Naive thymus-derived CD4-positive, alpha-beta T cell (primary cell): ENCODE measurements at regions not wholly inside any gene's neighbourhood (a gene's known extent, or its start where the extent isn't known, plus 50 kb on each side); places are given as distances from the start of the nearest gene placed in this dataset.
"Not testable (repeated sequence)": the region's sequence is repeated elsewhere in the genome, so short reads cannot be mapped to it uniquely, and the experiment has no call there.

Source experiments
- ATAC-seq: fragments of 150-1000 bp; cut with Tn5 transposase; 2 replicates; pipeline ENCODE4 v1.10.0; 2021; ENCODE audit warnings: mild to moderate bottlenecking, moderate library complexity
- CTCF ChIA-PET: fragments of 350-600 bp; sonication (Branson Sonifier 250); formaldehyde crosslinking; loops from one replicate; lab custom pipeline; 2021; ENCODE audit warnings: antibody characterized with exemption; lab: Charles Lee
- POLR2A ChIA-PET: fragments of 350-600 bp; sonication (Branson Sonifier 250); formaldehyde crosslinking; loops from one replicate; lab custom pipeline; 2021; ENCODE audit warnings: antibody characterized with exemption, inconsistent platforms; lab: Charles Lee
- DNase-seq, 9 donors: peaks; one replicate each; pipeline versions ENCODE4 v3.0.0 to v3.0.0-alpha.2; 2020 to 2022; ENCODE audit warnings: mixed read lengths in 1 of 9
- H3K27ac ChIP-seq: one replicate; pipeline ENCODE4 v1.7.0; 2013; ENCODE audit warnings: mild to moderate bottlenecking, low read depth, low read length, moderate library complexity
- H3K27me3 ChIP-seq, 2 donors: one replicate each; pipeline ENCODE4 v1.7.0; 2013; ENCODE audit warnings: low read length in 2 of 2, mild to moderate bottlenecking in 2 of 2, moderate library complexity in 2 of 2; ENCODE audit not compliant: control insufficient read depth in 2 of 2, insufficient read depth in 2 of 2
- H3K36me3 ChIP-seq, 3 experiments: 1 replicate in 2 of 3; 2 replicates in 1 of 3; pipeline ENCODE4 v1.7.0; 2013; ENCODE audit warnings: low read length in 3 of 3, mild to moderate bottlenecking in 3 of 3, moderate library complexity in 1 of 3; ENCODE audit not compliant: insufficient read depth in 3 of 3, control insufficient read depth in 2 of 3
- H3K4me1 ChIP-seq, 2 donors: one replicate each; pipeline ENCODE4 v1.7.0; 2013; ENCODE audit warnings: low read length in 2 of 2, mild to moderate bottlenecking in 2 of 2, moderate library complexity in 1 of 2; ENCODE audit not compliant: control insufficient read depth in 2 of 2, insufficient read depth in 2 of 2
- H3K4me3 ChIP-seq: 2 replicates; pipeline ENCODE4 v1.7.0; 2013; ENCODE audit warnings: mild to moderate bottlenecking, low read length
- H3K9me3 ChIP-seq, 3 experiments: 1 replicate in 2 of 3; 2 replicates in 1 of 3; pipeline ENCODE4 v1.7.0; 2013; ENCODE audit warnings: low read length in 3 of 3; ENCODE audit not compliant: control insufficient read depth in 2 of 3
- H3K27ac Mint-ChIP-seq, 9 donors: one replicate each; pipeline ENCODE4 v1.8.0; 2020 to 2022; ENCODE audit warnings: mixed read lengths in 9 of 9, mild to moderate bottlenecking in 8 of 9, moderate library complexity in 5 of 9, inconsistent platforms in 2 of 9
- H3K27me3 Mint-ChIP-seq, 5 donors: one replicate each; pipeline ENCODE4 v1.8.0; 2021 to 2022; ENCODE audit warnings: mixed read lengths in 5 of 5, mild to moderate bottlenecking in 1 of 5
- H3K36me3 Mint-ChIP-seq, 5 donors: one replicate each; pipeline ENCODE4 v1.8.0; 2020 to 2022; ENCODE audit warnings: mixed read lengths in 5 of 5, mild to moderate bottlenecking in 3 of 5, inconsistent platforms in 1 of 5
- H3K4me1 Mint-ChIP-seq, 7 donors: one replicate each; pipeline ENCODE4 v1.8.0; 2020 to 2022; ENCODE audit warnings: mixed read lengths in 7 of 7, mild to moderate bottlenecking in 3 of 7, inconsistent platforms in 1 of 7
- H3K4me3 Mint-ChIP-seq, 10 donors: one replicate each; pipeline ENCODE4 v1.8.0; 2020 to 2022; ENCODE audit warnings: mild to moderate bottlenecking in 10 of 10, mixed read lengths in 10 of 10, moderate library complexity in 6 of 10, inconsistent platforms in 2 of 10
- H3K9me3 Mint-ChIP-seq, 11 donors: one replicate each; pipeline ENCODE4 v1.8.0; 2020 to 2022; ENCODE audit warnings: mixed read lengths in 11 of 11, mild to moderate bottlenecking in 4 of 11, inconsistent platforms in 1 of 11, moderate library complexity in 1 of 11
- intact Hi-C, 2 donors: fragments of 100-400 bp; cut with micrococcal nuclease; formaldehyde crosslinking; loops; one replicate each; pipeline ENCODE4 v1.15.1; 2023

DNA sequence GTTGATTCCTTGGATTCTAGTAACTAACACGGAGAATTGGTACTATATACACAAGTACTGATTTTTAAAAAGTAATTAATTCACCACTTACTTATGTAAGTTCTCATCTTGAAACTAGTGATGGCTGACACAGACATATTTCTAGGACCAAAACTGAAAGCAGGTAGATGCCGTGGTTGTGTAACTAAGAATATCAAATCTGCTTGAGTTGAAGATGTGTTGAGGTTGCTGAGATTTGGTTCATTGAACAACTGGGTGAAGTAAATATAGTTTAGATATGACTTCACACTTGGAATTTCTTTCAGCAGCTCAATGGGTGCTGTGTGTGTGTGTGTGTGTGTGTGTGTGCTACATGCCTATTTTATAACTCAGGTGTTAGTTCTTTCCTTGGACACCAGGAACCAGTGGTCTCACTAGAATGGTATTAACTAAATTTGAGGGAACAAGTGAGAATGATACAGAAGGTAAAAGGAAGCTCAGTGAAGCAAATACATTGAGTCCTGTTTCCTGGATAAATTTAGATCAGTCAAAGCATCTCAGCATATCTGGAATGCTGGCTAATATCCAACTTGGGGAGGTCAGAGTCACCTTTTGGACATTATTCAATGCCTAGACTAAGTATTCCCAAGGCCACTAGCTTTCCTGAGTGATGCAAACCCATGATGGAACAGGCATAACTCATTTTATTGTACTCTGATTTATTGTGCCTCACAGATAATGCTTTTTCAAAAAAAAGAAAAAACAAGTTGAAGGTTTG is 110.7 kb upstream of the ZEB2 start:
- Mint-ChIP-seq H3K9me3 (peaks cover 0 to 11% (median 4%) of the 10 kb centered on the region in 11 donors), H3K4me1 (peaks cover 0 to 1% (median 0%) of the 10 kb centered on the region in 7 donors), H3K27me3 (peaks cover 3 to 10% (median 8%) of the 10 kb centered on the region in 5 donors), H3K4me3 (no peak overlapping the region), H3K27ac (no peak overlapping the region), H3K36me3 (no peaks in the 10 kb centered on the region)
- Histone ChIP-seq H3K36me3 (no peaks in the 10 kb centered on the region), H3K27me3 (no peaks in the 10 kb centered on the region), H3K4me3 (no peak overlapping the region), H3K27ac (no peak overlapping the region), H3K9me3 (no peaks in the 10 kb centered on the region), H3K4me1 (no peaks in the 10 kb centered on the region)
- intact Hi-C loops = no loop called here
- DNase-seq (no peak), ATAC-seq (no peak)
- ChIA-PET POLR2A (no interaction called here), CTCF (no interaction called here)

GRCh38 chr2:144629935-144630334 is 110.0 kb upstream of the ZEB2 start:
- Mint-ChIP-seq H3K27me3 (peaks cover 3 to 14% (median 8%) of the 10 kb centered on the region in 5 donors), H3K4me1 (no peaks in the 10 kb centered on the region), H3K36me3 (no peaks in the 10 kb centered on the region), H3K4me3 (no peak overlapping the region), H3K9me3 (peaks cover 0 to 9% (median 0%) of the 10 kb centered on the region in 11 donors), H3K27ac (no peak overlapping the region)
- Histone ChIP-seq H3K4me3 (no peak overlapping the region), H3K27ac (no peak overlapping the region), H3K4me1 (no peaks in the 10 kb centered on the region), H3K27me3 (no peaks in the 10 kb centered on the region), H3K9me3 (no peaks in the 10 kb centered on the region), H3K36me3 (no peaks in the 10 kb centered on the region)
- intact Hi-C loops = no loop called here
- DNase-seq (no peak), ATAC-seq (no peak)
- ChIA-PET POLR2A (no interaction called here), CTCF (no interaction called here)

GRCh38 chr2:144628566-144628965 is 108.6 kb upstream of the ZEB2 start:
- H3K9me3 ChIP-seq = no peaks in the 10 kb centered on the region
- H3K4me3 Mint-ChIP-seq = no peak overlapping the region
- H3K9me3 Mint-ChIP-seq = peaks cover 0 to 1% (median 0%) of the 10 kb centered on the region in 11 donors
- no peaks in the 10 kb centered on the region for H3K36me3 ChIP-seq
- no peaks in the 10 kb centered on the region for H3K4me1 Mint-ChIP-seq
- no peak overlapping the region for H3K27ac Mint-ChIP-seq
- no peaks in the 10 kb centered on the region for H3K4me1 ChIP-seq
- POLR2A ChIA-PET = no interaction called here
- H3K27me3 ChIP-seq = no peaks in the 10 kb centered on the region
- no peaks in the 10 kb centered on the region for H3K36me3 Mint-ChIP-seq
- intact Hi-C loops = no loop called here
- CTCF ChIA-PET = no interaction called here
- peaks cover 3 to 14% (median 8%) of the 10 kb centered on the region in 5 donors for H3K27me3 Mint-ChIP-seq
- no peak overlapping the region for H3K27ac ChIP-seq
- DNase-seq (no peak), ATAC-seq (no peak)
- no peak overlapping the region for H3K4me3 ChIP-seq

GRCh38 chr2:144625626-144626025 is 105.7 kb upstream of the ZEB2 start:
- Mint-ChIP-seq H3K4me3 (no peak overlapping the region), H3K27me3 (peaks cover 2 to 16% (median 8%) of the 10 kb centered on the region in 5 donors), H3K9me3 (peaks cover 0 to 15% (median 5%) of the 10 kb centered on the region in 11 donors), H3K27ac (no peak overlapping the region), H3K36me3 (no peaks in the 10 kb centered on the region), H3K4me1 (no peaks in the 10 kb centered on the region)
- Histone ChIP-seq H3K9me3 (no peaks in the 10 kb centered on the region), H3K27me3 (no peaks in the 10 kb centered on the region), H3K36me3 (no peaks in the 10 kb centered on the region), H3K4me3 (no peak overlapping the region), H3K4me1 (no peaks in the 10 kb centered on the region), H3K27ac (no peak overlapping the region)
- intact Hi-C loops = no loop called here
- POLR2A ChIA-PET = no interaction called here
- CTCF ChIA-PET = no interaction called here
- ATAC-seq (no peak), DNase-seq (no peak)

DNA sequence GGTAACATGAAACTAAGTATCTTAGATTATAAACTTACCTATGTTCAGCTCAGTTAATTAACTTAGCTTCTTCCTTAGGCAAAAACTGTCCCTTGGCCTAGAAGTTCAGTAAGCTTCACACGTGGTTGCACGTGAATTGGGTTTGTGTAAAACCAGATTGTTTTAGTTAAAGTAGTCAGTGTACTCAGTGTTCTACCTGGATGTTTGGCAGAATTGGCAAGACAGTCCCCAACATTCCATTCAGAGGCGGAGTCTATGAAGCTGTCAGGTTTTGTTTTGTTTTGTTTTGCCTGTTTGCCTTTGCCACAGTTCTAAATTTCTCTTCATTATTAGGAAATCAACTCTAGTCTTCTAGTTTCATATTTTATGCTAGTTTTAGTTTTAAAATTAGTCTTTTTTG is 105.3 kb upstream of the ZEB2 start:
- ChIA-PET POLR2A (no interaction called here), CTCF (no interaction called here)
- DNase-seq (no peak), ATAC-seq (no peak)
- Histone ChIP-seq H3K4me3 (no peak overlapping the region), H3K9me3 (no peaks in the 10 kb centered on the region), H3K4me1 (no peaks in the 10 kb centered on the region), H3K27me3 (no peaks in the 10 kb centered on the region), H3K36me3 (no peaks in the 10 kb centered on the region), H3K27ac (no peak overlapping the region)
- Mint-ChIP-seq H3K9me3 (peaks cover 0 to 15% (median 5%) of the 10 kb centered on the region in 11 donors), H3K36me3 (no peaks in the 10 kb centered on the region), H3K27ac (no peak overlapping the region), H3K4me3 (no peak overlapping the region), H3K4me1 (no peaks in the 10 kb centered on the region), H3K27me3 (peaks cover 2 to 16% (median 8%) of the 10 kb centered on the region in 5 donors)
- intact Hi-C loops = no loop called here

DNA sequence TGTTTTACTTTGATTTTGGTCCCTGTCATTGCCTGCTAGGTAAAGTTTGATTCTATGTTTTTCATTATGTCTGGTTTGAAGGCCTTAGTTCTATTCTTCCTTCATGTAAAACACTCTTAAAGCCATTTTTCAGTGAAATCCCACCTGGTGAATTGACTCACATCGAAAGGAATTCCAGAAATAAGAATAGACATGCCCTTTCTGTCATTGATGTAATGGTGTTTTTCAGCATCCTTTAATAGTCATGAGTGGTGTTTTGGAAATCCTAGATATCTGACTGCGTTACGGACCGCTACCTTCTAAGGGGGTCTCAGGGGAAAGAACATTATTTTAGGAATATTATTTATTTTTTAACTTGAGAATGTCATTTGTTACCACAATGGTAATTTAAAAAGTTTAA is 104.5 kb upstream of the ZEB2 start:
- intact Hi-C loops = no loop called here
- no peaks in the 10 kb centered on the region for H3K4me1 ChIP-seq
- DNase-seq (no peak), ATAC-seq (no peak)
- POLR2A ChIA-PET = no interaction called here
- Mint-ChIP-seq H3K4me3 (no peak overlapping the region), H3K9me3 (peaks cover 0 to 15% (median 5%) of the 10 kb centered on the region in 11 donors), H3K36me3 (no peaks in the 10 kb centered on the region), H3K27ac (no peak overlapping the region), H3K27me3 (peaks cover 2 to 19% (median 8%) of the 10 kb centered on the region in 5 donors), H3K4me1 (no peaks in the 10 kb centered on the region)
- CTCF ChIA-PET = no interaction called here
- H3K9me3 ChIP-seq = no peaks in the 10 kb centered on the region
- H3K27ac ChIP-seq = no peak overlapping the region
- no peak overlapping the region for H3K4me3 ChIP-seq
- H3K36me3 ChIP-seq = no peaks in the 10 kb centered on the region
- no peaks in the 10 kb centered on the region for H3K27me3 ChIP-seq

DNA sequence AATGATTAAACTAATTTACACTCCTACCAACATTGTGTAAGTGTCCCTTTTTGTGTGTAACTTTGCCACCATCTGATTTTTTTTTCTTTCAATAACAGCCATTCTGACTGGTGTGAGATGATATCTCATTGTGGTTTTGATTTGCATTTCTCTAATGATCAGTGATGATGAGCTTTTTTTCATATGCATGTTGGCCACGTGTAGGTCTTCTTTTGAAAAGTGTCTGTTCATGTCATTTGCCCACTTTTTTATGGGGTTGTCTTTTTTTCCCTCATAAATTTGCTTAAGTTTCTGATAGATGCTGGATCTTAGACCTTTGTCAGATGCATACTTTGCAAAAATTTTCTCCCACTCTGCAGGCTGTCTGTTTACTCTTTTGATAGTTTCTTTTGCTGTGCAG is 102.5 kb upstream of the ZEB2 start:
- ATAC-seq, H3K9me3 ChIP-seq, H3K27ac Mint-ChIP-seq, H3K4me1 Mint-ChIP-seq, H3K27ac ChIP-seq, intact Hi-C loops, H3K27me3 ChIP-seq, DNase-seq, H3K36me3 ChIP-seq, H3K4me1 ChIP-seq, H3K4me3 Mint-ChIP-seq, POLR2A ChIA-PET, H3K4me3 ChIP-seq, CTCF ChIA-PET, H3K36me3 Mint-ChIP-seq: not testable (repeated sequence)
- peaks cover 2 to 19% (median 14%) of the 10 kb centered on the region in 5 donors for H3K27me3 Mint-ChIP-seq
- peaks cover 0 to 15% (median 5%) of the 10 kb centered on the region in 11 donors for H3K9me3 Mint-ChIP-seq
